ENCODE measurements at regions not wholly inside any gene's neighbourhood (a gene's known extent, or its start where the extent isn't known, plus 50 kb on each side); places are given as distances from the start of the nearest gene placed in this dataset.

- TF ChIP-seq MLX (CRISPR knock-in tag; IDR thresholded peaks at IDR 0.05): no peak
- TF ChIP-seq ADNP (CRISPR knock-in tag; IDR thresholded peaks at IDR 0.05): no peak
- no peak for TF ChIP-seq HNRNPL (IDR thresholded peaks at IDR 0.05; ENCODE audit: low read depth, low read length)
- TF ChIP-seq POLR2AphosphoS5 (IDR thresholded peaks at IDR 0.05; ENCODE audit: low read depth, low read length): no peak
- no peak for TF ChIP-seq UBTF (CRISPR knock-in tag; IDR thresholded peaks at IDR 0.05)
- no peak for TF ChIP-seq RORA (CRISPR knock-in tag; IDR thresholded peaks at IDR 0.05)
- TF ChIP-seq GPBP1L1 (CRISPR knock-in tag; IDR thresholded peaks at IDR 0.05): no peak
- TF ChIP-seq ZBTB1 (CRISPR knock-in tag; IDR thresholded peaks at IDR 0.05; ENCODE audit: borderline replicate concordance): no peak
- no peak for TF ChIP-seq CREB1 (IDR thresholded peaks at IDR 0.05)
- TF ChIP-seq CREB1 (CRISPR knock-in tag; IDR thresholded peaks at IDR 0.05): no peak
- no peak for TF ChIP-seq YEATS4 (CRISPR knock-in tag; IDR thresholded peaks at IDR 0.05; ENCODE audit: borderline replicate concordance)
- no peak for TF ChIP-seq BCLAF1 (IDR thresholded peaks at IDR 0.05)
Measured at GRCh38 chr22:49137206-49137840, 690.4 kb downstream of the BRD1 start.

Measured in HepG2 (cell line).